ENCODE measurements at regions not wholly inside any gene's neighbourhood (a gene's known extent, or its start where the extent isn't known, plus 50 kb on each side); places are given as distances from the start of the nearest gene placed in this dataset.

DNA sequence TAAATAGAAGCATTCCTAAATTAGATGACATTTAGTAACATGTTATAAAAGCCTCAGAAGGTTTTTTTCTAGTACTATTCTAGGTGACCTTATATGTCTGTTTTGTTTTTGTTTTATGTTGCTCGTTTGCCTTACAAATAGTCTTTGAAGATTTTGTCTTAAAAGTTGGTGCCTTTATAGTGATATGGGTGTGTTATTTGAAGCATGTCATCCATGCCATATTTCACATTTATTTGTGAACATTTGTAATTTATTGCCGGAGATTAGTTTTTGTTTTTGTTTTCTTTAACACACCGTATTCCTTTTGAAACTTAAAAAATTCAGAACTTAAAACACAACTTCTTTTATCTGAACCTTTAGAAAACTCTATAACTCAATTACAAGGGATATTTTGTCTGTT lies 422.8 kb upstream of the PCDH9 start:
- no TSS peak for BruUV-seq (replicated peaks)
- POLR2A ChIA-PET = no interaction called here
- intact Hi-C loops (cut with micrococcal nuclease; ENCODE audit: unreplicated experiment) = no loop called here
- ATAC-seq (no peak), DNase-seq (ENCODE audit: low read depth, low spot score) (no peak)
- Histone ChIP-seq H3K27ac (ENCODE audit: low read length) (no peak overlapping the region), H3K4me1 (ENCODE audit: control insufficient read depth, insufficient read depth, low read length) (no peaks in the 10 kb centered on the region), H3K27me3 (ENCODE audit: control insufficient read depth, insufficient read depth, low read length) (no peaks in the 10 kb centered on the region), H3K36me3 (ENCODE audit: control insufficient read depth, insufficient read depth, low read length) (no peaks in the 10 kb centered on the region), H3K9me3 (ENCODE audit: control insufficient read depth, insufficient read depth, low read depth, low read length) (no peaks in the 10 kb centered on the region), H3K4me3 (ENCODE audit: low read depth in 2 of 2, low read length in 2 of 2) (no peak overlapping the region)
- TF ChIP-seq TCF7L2 (IDR thresholded peaks at IDR 0.05; ENCODE audit: low read depth, low read length) = no peak
- TF ChIP-seq POLR2AphosphoS5 (IDR thresholded peaks at IDR 0.05; ENCODE audit: low read depth, low read length) = no peak
- TF ChIP-seq SIN3A (IDR thresholded peaks at IDR 0.05; ENCODE audit: borderline replicate concordance, insufficient read depth, low read depth, low read length) = no peak
- TF ChIP-seq, protein P1, sequence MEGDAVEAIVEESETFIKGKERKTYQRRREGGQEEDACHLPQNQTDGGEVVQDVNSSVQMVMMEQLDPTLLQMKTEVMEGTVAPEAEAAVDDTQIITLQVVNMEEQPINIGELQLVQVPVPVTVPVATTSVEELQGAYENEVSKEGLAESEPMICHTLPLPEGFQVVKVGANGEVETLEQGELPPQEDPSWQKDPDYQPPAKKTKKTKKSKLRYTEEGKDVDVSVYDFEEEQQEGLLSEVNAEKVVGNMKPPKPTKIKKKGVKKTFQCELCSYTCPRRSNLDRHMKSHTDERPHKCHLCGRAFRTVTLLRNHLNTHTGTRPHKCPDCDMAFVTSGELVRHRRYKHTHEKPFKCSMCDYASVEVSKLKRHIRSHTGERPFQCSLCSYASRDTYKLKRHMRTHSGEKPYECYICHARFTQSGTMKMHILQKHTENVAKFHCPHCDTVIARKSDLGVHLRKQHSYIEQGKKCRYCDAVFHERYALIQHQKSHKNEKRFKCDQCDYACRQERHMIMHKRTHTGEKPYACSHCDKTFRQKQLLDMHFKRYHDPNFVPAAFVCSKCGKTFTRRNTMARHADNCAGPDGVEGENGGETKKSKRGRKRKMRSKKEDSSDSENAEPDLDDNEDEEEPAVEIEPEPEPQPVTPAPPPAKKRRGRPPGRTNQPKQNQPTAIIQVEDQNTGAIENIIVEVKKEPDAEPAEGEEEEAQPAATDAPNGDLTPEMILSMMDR (IDR thresholded peaks at IDR 0.05) = no peak
- TF ChIP-seq, protein P2, sequence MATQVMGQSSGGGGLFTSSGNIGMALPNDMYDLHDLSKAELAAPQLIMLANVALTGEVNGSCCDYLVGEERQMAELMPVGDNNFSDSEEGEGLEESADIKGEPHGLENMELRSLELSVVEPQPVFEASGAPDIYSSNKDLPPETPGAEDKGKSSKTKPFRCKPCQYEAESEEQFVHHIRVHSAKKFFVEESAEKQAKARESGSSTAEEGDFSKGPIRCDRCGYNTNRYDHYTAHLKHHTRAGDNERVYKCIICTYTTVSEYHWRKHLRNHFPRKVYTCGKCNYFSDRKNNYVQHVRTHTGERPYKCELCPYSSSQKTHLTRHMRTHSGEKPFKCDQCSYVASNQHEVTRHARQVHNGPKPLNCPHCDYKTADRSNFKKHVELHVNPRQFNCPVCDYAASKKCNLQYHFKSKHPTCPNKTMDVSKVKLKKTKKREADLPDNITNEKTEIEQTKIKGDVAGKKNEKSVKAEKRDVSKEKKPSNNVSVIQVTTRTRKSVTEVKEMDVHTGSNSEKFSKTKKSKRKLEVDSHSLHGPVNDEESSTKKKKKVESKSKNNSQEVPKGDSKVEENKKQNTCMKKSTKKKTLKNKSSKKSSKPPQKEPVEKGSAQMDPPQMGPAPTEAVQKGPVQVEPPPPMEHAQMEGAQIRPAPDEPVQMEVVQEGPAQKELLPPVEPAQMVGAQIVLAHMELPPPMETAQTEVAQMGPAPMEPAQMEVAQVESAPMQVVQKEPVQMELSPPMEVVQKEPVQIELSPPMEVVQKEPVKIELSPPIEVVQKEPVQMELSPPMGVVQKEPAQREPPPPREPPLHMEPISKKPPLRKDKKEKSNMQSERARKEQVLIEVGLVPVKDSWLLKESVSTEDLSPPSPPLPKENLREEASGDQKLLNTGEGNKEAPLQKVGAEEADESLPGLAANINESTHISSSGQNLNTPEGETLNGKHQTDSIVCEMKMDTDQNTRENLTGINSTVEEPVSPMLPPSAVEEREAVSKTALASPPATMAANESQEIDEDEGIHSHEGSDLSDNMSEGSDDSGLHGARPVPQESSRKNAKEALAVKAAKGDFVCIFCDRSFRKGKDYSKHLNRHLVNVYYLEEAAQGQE (IDR thresholded peaks at IDR 0.05; ENCODE audit: insufficient read depth in 1 of 2, low read depth in 2 of 2, low read length in 1 of 2) = no peak
- in situ Hi-C loops (cut with HindIII; ENCODE audit: low pct_unique_long_range_greater_than_20kb, low sequenced_read_pairs) = no loop called here
- CTCF ChIA-PET = no interaction called here

DNA sequence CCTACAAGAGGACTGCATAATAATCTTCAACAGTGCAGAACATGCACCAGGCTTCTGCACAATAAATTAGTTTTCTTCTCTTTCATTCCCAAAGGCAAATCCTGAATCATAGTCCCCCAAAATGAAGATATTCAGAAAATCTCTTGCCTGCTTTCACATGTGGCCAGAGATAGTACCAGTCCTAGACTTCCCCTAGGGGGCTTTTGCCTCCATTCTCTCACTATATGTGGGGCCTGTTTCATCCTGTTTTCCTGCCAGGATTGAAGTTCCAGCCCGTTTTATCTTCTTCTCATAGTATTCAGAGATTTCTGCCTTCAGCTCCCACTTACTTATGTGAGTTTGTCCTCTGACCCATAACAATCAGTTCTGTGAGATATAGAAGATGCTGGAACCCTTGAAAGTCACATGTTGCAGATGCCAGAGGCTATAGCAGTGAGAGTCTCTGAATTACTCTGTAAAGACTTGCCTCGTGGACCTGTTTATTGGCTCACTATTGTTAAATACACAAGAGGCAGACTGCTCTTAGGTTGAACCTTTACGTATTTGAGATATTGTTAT lies 421.9 kb upstream of the PCDH9 start:
- ChIA-PET POLR2A (no interaction called here), CTCF (no interaction called here)
- in situ Hi-C loops (cut with HindIII; ENCODE audit: low pct_unique_long_range_greater_than_20kb, low sequenced_read_pairs) = no loop called here
- no peaks in the 10 kb centered on the region for H3K27me3 ChIP-seq (ENCODE audit: control insufficient read depth, insufficient read depth, low read length)
- no peaks in the 10 kb centered on the region for H3K9me3 ChIP-seq (ENCODE audit: control insufficient read depth, insufficient read depth, low read depth, low read length)
- intact Hi-C loops (cut with micrococcal nuclease; ENCODE audit: unreplicated experiment) = no loop called here
- H3K36me3 ChIP-seq (ENCODE audit: control insufficient read depth, insufficient read depth, low read length) = no peaks in the 10 kb centered on the region
- no peak overlapping the region for H3K27ac ChIP-seq (ENCODE audit: low read length)
- TF ChIP-seq TCF7L2 (IDR thresholded peaks at IDR 0.05; ENCODE audit: low read depth, low read length) (no peak), SIN3A (IDR thresholded peaks at IDR 0.05; ENCODE audit: borderline replicate concordance, insufficient read depth, low read depth, low read length) (no peak), POLR2AphosphoS5 (IDR thresholded peaks at IDR 0.05; ENCODE audit: low read depth, low read length) (no peak)
- TF ChIP-seq, protein P2 (IDR thresholded peaks at IDR 0.05; ENCODE audit: insufficient read depth in 1 of 2, low read depth in 2 of 2, low read length in 1 of 2) = no peak
- TF ChIP-seq, protein P1 (IDR thresholded peaks at IDR 0.05) = no peak
- no peaks in the 10 kb centered on the region for H3K4me1 ChIP-seq (ENCODE audit: control insufficient read depth, insufficient read depth, low read length)
- ATAC-seq = no peak
- no TSS peak for BruUV-seq (replicated peaks)
- H3K4me3 ChIP-seq (ENCODE audit: low read depth in 2 of 2, low read length in 2 of 2) = no peak overlapping the region
- no peak for DNase-seq (ENCODE audit: low read depth, low spot score)
